Adrenal gland (tissue), 5 donors: ENCODE measurements at regions not wholly inside any gene's neighbourhood (a gene's known extent, or its start where the extent isn't known, plus 50 kb on each side); places are given as distances from the start of the nearest gene placed in this dataset.

ENCODE experiments used
- CTCF ChIP-seq, 6 experiments: fragments of 450-650 bp in 4 of 6; fragments of 200-600 bp in 2 of 6; sonication (generic) in 1 of 6; IDR thresholded peaks; 1 replicate in 5 of 6; 2 replicates in 1 of 6; pipeline versions ENCODE4 v1.5.1 to v1.8.0; 2016 to 2021; ENCODE audit warnings: antibody characterized with exemption in 6 of 6, mild to moderate bottlenecking in 2 of 6, moderate library complexity in 1 of 6
- POLR2A ChIP-seq, 2 donors: fragments of 450-650 bp; IDR thresholded peaks; one replicate each; pipeline ENCODE4 v1.6.1; 2017; ENCODE audit warnings: antibody characterized with exemption in 2 of 2, mild to moderate bottlenecking in 2 of 2, moderate library complexity in 1 of 2
- donor health status: DM: no; HTN: no; CAD: no.

- TF ChIP-seq CTCF (IDR thresholded peaks at IDR 0.05) = no peak
- TF ChIP-seq POLR2A (IDR thresholded peaks at IDR 0.05) = no peak
These were observed 766.4 kb downstream of the BCL11A start for GRCh38 chr2:59787095-59787494.
